DMS53 treated with DMSO at 0.1 percent for 48 hours (cell line): ENCODE measurements at regions not wholly inside any gene's neighbourhood (a gene's known extent, or its start where the extent isn't known, plus 50 kb on each side); places are given as distances from the start of the nearest gene placed in this dataset.

Source experiments
- DNase-seq: peaks from one replicate; lab custom pipeline; 2025; ENCODE audit not compliant: unreplicated experiment; lab: John Stamatoyannopoulos, UW

DNA sequence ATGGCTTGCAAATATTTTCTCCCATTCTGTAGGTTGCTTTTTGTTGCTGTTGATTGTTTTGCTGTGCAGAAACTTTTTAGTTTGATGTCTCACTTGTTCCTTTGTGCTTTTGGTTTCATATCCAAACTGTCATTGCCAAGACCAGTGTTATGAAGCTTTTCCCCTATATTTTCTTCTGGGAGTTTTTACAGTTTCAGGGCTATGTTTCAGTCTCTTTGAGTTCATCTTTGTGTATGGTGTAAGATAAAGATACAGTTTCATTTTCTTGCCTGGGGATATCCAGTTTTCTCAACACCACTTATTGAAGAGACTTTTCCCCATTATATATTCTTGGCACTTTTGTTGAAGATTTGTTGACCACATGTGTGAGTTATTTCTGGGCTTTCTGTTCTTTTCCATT lies 139.9 kb downstream of the MRPL57 start:
- no peak for DNase-seq

GRCh38 chr13:21318891-21319532 lies 140.1 kb downstream of the ZDHHC20 start:
- DNase-seq, result no peak

DNA sequence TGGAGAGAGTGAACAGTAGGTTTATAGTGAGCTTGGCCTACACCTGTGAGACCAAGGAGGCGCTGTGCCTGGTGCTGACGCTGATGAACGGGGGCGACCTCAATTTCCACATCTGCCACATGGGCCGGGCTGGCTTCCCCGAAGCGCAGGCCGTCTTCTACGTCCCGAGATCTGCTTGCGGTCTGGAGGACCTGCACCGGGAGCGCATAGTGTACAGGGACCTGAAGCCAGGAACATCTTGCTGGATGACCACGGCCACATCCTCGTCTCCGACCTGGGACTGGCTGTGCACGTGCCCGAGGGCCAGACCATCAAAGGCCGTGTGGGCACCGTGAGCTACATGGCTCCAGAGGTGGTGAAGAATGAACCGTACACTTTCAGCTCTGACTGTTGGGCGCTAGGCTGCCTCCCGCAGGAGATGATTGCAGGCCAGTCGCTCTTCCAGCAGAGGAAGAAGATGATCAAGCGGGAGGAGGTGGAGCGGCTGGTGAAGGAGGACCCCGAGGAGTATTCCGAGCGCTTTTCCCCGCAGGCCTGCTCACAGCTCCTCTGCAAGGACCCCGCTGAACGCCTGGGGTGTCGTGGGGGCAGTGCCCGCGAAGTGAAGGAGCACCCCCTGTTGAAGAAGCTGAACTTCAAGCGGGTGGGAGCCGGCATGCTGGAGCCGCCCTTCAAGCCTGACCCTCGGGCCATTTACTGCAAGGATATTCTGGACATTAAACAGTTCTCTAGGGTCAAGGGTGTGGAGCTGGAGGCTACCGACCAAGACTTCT lies 139.0 kb downstream of the ZDHHC20 start:
- no peak for DNase-seq

DNA sequence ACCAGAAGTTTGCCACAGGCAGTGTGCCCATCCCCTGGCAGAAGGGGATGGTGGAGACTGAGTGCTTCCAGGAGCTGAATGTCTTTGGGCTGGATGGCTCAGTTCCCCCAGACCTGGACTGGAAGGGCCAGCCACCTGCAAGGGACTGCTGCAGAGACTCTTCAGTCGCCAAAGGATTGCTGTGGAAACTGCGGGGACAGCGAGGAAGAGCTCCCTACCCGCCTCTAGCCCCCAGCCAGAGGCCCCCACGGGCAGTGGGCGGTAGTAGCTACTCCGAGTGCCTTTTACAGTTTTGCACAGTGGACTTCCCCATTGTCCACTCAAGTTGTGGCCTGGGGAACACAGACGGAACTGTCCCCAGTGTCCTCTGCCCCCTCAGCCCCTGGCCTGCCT lies 138.5 kb downstream of the ZDHHC20 start:
- no peak for DNase-seq

DNA sequence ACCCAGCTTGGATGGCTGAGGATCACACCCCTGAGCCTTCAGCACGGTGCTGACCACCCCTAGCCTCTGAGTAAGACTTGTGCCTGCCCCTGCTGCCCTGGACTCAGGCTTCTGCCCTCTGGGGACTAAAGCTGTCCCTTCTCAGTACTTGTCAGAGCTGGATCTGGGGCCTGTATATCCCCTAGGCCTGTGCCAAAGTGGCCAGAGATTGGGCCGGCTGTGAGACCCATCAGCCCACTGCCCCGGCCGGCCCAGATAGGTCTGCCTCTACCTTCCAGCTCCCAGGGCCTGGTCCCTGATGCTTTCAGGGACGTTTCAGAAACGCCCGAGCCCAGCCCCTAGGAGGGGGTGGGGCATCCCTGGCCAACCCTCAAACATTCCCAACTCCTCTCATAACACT lies 137.8 kb downstream of the ZDHHC20 start:
- no peak for DNase-seq

DNA sequence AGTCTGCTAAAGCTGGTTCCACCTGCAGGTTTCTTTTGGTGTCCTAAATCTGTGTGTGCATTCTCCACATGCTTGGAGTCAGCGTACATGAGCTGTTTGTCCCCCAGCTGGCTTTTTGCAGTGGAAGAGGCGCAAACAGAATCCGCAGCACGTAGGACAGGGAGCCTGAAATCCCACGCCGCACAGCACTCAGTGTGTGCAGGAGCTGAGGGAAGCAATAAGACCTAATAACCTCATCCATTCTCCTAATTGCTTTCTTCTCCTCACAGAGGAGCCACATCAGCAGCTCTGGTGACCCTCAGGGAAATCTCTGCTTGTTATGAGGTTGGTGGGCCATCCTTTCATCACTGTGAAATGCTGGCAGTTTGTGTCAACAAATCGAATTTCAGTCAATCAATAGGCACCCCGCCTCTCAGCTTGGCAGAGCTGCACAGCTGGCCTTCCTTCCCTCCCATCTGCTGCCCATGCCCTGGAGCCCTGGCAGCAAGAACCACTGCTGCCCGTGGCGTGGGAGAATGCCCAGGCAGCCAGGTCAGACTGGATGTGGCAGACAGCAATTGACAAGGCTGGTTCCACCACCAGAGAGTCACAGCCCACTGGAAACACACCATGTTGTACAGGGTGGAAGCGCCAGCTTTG lies 136.7 kb downstream of the ZDHHC20 start:
- DNase-seq, result no peak
